Stimulated activated CD8-positive, alpha-beta memory T cell treated with anti-CD3 and anti-CD28 coated beads, Interleukin-15, amount 100 ng/mL, for 4 hours (primary cell): ENCODE measurements at regions not wholly inside any gene's neighbourhood (a gene's known extent, or its start where the extent isn't known, plus 50 kb on each side); places are given as distances from the start of the nearest gene placed in this dataset.
"Not testable (repeated sequence)": the region's sequence is repeated elsewhere in the genome, so short reads cannot be mapped to it uniquely, and the experiment has no call there.

Source experiments
- DNase-seq, 2 donors: peaks; one replicate each; pipeline ENCODE4 v3.0.0-alpha.2; 2020; ENCODE audit warnings: low read depth in 2 of 2

GRCh38 chr7:97928844-97929243 lies 56.6 kb upstream of the ASNS start:
- DNase-seq = not testable (repeated sequence)

GRCh38 chr7:97927790-97928748 lies 55.9 kb upstream of the ASNS start:
- peak; percentile 19 to 39 for DNase-seq
